CD4-positive, alpha-beta T cell treated with Interleukin-12 subunit alpha and Interleukin-12 subunit beta, for 1 hour (primary cell): ENCODE measurements at regions not wholly inside any gene's neighbourhood (a gene's known extent, or its start where the extent isn't known, plus 50 kb on each side); places are given as distances from the start of the nearest gene placed in this dataset.

ENCODE experiments used
- DNase-seq: peaks from one replicate; pipeline ENCODE4 v3.0.0-alpha.2; 2020

- no peak for DNase-seq
These were observed 62.3 kb upstream of the PAGE3 start for GRCh38 chrX:55326985-55327384.

DNA sequence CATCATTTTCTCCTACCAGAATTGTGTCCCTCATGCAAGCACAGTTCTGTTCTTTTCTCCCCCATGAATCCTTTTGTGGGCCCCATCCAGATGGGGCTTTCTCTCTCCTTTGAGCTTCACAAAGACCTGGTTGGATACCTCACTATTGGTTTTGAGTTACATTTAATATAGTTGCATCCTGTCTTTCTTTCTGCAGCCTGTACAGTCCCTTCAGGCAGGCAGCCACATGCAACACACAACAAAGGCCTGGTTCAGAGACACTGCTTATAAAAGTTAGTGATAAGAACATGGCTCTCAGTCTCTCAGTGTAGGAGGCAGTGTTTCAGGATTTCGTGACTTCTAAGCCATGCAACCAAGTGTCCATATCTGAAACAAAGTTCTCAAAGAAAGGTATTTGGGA lies 70.6 kb upstream of the PAGE3 start:
- DNase-seq = no peak

- DNase-seq = no peak
These were observed 71.5 kb upstream of the PAGE3 start for GRCh38 chrX:55336176-55336575.

GRCh38 chrX:55340896-55341433 lies 76.2 kb upstream of the PAGE3 start:
- DNase-seq = no peak

- peak; percentile 55 for DNase-seq
These were observed 78.1 kb upstream of the PAGE3 start for GRCh38 chrX:55342533-55343501.

DNA sequence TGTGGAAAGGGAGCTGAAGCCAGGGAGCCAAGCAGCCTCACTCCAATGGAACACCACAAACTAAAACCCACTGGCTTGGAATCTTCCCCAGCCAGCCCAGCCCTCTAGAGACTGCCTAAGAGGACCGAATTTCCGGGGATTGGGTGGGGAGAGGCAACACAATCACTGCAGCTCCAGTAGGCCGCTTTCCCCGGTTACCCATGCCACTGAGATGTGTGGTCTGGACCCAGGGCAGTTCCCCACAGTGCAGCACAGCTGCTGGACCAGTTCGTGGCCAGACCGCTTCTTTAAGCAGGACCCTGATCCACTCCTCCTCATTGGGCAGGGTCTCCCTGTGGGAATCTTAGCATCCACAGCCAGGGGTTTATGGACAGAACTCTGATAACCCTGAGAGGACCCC lies 91.9 kb upstream of the PAGE3 start:
- DNase-seq = no peak

DNA sequence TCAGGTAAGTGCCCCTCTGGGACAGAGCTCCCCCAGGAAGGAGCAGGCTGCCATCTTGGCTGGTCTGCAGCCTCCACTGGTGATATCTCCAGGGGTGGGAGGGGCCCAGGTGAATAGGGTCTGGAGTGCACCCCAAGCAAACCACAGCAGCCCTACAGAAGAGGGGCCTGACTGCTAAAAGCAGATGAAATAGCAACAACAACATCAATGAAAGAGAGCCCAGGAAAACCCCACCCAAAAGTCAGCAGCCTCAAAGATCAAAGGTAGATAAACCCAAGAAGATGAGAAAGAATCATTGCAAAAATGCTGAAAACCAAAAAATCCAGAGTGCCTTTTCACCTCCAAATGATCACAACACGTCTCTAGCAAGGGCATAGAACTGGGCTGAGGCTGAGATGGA lies 92.5 kb upstream of the PAGE3 start:
- DNase-seq = peak; percentile 5

GRCh38 chrX:55379396-55379795 lies 72.5 kb upstream of the MAGEH1 start:
- no peak for DNase-seq

- no peak for DNase-seq
These were observed 62.6 kb upstream of the MAGEH1 start for GRCh38 chrX:55389376-55389775.

GRCh38 chrX:55396836-55397235 lies 55.1 kb upstream of the MAGEH1 start:
- DNase-seq = peak; percentile 11
